ENCODE measurements at regions not wholly inside any gene's neighbourhood (a gene's known extent, or its start where the extent isn't known, plus 50 kb on each side); places are given as distances from the start of the nearest gene placed in this dataset.

DNA sequence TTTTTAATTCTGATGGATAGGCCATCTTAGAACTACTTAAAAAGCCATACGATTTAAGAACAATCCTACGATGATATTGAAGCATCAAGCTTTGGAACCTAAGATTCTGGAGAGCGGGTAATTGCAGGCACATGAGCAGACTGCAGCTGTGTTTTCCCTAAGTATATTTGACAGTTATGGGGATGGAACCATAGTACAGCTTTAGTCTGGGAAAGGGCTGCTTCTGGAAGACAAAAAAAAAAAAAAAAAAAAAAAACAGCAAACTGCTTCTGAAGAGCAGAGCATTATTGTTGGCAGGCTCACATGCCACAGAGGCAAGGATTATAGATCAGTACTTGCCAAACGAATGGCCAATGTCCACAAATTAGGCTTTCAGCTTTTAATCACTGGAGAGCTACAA, 1618.7 kb downstream of the AMY1C start:
- Histone ChIP-seq H3K4me2 (ENCODE audit: low read depth, low read length) (no peak overlapping the region), H4K20me1 (ENCODE audit: insufficient read depth, low read length) (no peaks in the 10 kb centered on the region), H3K4me1 (ENCODE audit: insufficient read depth, low read length) (no peaks in the 10 kb centered on the region), H3K79me2 (ENCODE audit: insufficient read depth, low read length) (no peaks in the 10 kb centered on the region), H3K9me3 (ENCODE audit: low read length) (no peaks in the 10 kb centered on the region; the same call in 1 of the 2 replicates), H3K9ac (ENCODE audit: insufficient read depth, low read depth, low read length) (no peak overlapping the region), H3K4me3 (replicated peaks in 1 of 3; ENCODE audit: insufficient read depth in 1 of 3, low read depth in 2 of 3, low read length in 3 of 3) (no peak overlapping the region), H2AFZ (ENCODE audit: low read length) (no peak overlapping the region), H3K27me3 (ENCODE audit: control insufficient read depth in 1 of 2, insufficient read depth in 2 of 2, low read length in 2 of 2) (no peaks in the 10 kb centered on the region), H3K36me3 (replicated peaks in 1 of 2; ENCODE audit: control insufficient read depth in 1 of 2, insufficient read depth in 2 of 2, low read length in 2 of 2) (no peaks in the 10 kb centered on the region), H3K27ac (ENCODE audit: extremely low read length, insufficient read depth, low read length) (no peak overlapping the region)
- WGBS (ENCODE audit: low lambda C conversion rate), result 37% methylated on average over 4 of the region's 4 CpGs
- ATAC-seq (no peak), FAIRE-seq (no peak), DNase-seq (ENCODE audit: low spot score) (no peak)
- POLR2A ChIA-PET, result no interaction called here
- TF ChIP-seq, protein P1, sequence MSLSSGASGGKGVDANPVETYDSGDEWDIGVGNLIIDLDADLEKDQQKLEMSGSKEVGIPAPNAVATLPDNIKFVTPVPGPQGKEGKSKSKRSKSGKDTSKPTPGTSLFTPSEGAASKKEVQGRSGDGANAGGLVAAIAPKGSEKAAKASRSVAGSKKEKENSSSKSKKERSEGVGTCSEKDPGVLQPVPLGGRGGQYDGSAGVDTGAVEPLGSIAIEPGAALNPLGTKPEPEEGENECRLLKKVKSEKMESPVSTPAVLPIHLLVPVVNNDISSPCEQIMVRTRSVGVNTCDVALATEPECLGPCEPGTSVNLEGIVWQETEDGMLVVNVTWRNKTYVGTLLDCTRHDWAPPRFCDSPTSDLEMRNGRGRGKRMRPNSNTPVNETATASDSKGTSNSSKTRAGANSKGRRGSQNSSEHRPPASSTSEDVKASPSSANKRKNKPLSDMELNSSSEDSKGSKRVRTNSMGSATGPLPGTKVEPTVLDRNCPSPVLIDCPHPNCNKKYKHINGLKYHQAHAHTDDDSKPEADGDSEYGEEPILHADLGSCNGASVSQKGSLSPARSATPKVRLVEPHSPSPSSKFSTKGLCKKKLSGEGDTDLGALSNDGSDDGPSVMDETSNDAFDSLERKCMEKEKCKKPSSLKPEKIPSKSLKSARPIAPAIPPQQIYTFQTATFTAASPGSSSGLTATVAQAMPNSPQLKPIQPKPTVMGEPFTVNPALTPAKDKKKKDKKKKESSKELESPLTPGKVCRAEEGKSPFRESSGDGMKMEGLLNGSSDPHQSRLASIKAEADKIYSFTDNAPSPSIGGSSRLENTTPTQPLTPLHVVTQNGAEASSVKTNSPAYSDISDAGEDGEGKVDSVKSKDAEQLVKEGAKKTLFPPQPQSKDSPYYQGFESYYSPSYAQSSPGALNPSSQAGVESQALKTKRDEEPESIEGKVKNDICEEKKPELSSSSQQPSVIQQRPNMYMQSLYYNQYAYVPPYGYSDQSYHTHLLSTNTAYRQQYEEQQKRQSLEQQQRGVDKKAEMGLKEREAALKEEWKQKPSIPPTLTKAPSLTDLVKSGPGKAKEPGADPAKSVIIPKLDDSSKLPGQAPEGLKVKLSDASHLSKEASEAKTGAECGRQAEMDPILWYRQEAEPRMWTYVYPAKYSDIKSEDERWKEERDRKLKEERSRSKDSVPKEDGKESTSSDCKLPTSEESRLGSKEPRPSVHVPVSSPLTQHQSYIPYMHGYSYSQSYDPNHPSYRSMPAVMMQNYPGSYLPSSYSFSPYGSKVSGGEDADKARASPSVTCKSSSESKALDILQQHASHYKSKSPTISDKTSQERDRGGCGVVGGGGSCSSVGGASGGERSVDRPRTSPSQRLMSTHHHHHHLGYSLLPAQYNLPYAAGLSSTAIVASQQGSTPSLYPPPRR (CRISPR knock-in tag; IDR thresholded peaks at IDR 0.05; ENCODE audit: borderline replicate concordance), result no peak
- TF ChIP-seq, protein P2, sequence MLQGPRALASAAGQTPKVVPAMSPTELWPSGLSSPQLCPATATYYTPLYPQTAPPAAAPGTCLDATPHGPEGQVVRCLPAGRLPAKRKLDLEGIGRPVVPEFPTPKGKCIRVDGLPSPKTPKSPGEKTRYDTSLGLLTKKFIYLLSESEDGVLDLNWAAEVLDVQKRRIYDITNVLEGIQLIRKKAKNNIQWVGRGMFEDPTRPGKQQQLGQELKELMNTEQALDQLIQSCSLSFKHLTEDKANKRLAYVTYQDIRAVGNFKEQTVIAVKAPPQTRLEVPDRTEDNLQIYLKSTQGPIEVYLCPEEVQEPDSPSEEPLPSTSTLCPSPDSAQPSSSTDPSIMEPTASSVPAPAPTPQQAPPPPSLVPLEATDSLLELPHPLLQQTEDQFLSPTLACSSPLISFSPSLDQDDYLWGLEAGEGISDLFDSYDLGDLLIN (CRISPR knock-in tag; IDR thresholded peaks at IDR 0.05; ENCODE audit: borderline replicate concordance), result no peak
- TF ChIP-seq MTF2 (CRISPR knock-in tag; IDR thresholded peaks at IDR 0.05; ENCODE audit: borderline replicate concordance), result no peak
- TF ChIP-seq SOX13 (IDR thresholded peaks at IDR 0.05), result no peak
- no peak for TF ChIP-seq SOX13 (CRISPR knock-in tag; conservative IDR thresholded peaks at IDR 0.05 in 1 of 2, IDR thresholded peaks at IDR 0.05 in 1 of 2)
- CTCF ChIA-PET (ENCODE audit: low intra/inter-chr PET ratio, low total read pairs), result no interaction called here
- in situ Hi-C loops (cut with HindIII; ENCODE audit: extremely low pct_ligation_motif_present, low pct_unique_long_range_greater_than_20kb), result no loop called here
- intact Hi-C loops (cut with micrococcal nuclease; ENCODE audit: unreplicated experiment), result no loop called here
- no TSS peak for BruUV-seq (replicated peaks)
